ENCODE measurements at regions not wholly inside any gene's neighbourhood (a gene's known extent, or its start where the extent isn't known, plus 50 kb on each side); places are given as distances from the start of the nearest gene placed in this dataset.

- Histone ChIP-seq H2AFZ (ENCODE audit: low read depth, low read length) (no peak overlapping the region), H3K36me3 (ENCODE audit: insufficient read depth, low read length) (no peaks in the 10 kb centered on the region), H3K4me2 (ENCODE audit: insufficient read depth, low read length) (no peak overlapping the region), H3K4me3 (ENCODE audit: low read depth in 1 of 2, low read length in 2 of 2) (no peak overlapping the region), H4K20me1 (ENCODE audit: insufficient read depth, low read length) (no peaks in the 10 kb centered on the region), H3K9me3 (ENCODE audit: insufficient read depth, low read length, severe bottlenecking) (no peaks in the 10 kb centered on the region), H3K79me2 (ENCODE audit: insufficient read depth, low read length) (no peaks in the 10 kb centered on the region), H3K9ac (ENCODE audit: low read depth, low read length) (no peak overlapping the region), H3K27ac (ENCODE audit: low read length) (no peak overlapping the region), H3K4me1 (ENCODE audit: insufficient read depth, low read length) (no peaks in the 10 kb centered on the region), H3K27me3 (ENCODE audit: insufficient read depth, low read length, poor library complexity) (peaks cover 17% of the 10 kb centered on the region)
- DNase-seq = no peak
- no peak for ATAC-seq (ENCODE audit: insufficient read depth, low read depth)
- TF ChIP-seq, protein P1, sequence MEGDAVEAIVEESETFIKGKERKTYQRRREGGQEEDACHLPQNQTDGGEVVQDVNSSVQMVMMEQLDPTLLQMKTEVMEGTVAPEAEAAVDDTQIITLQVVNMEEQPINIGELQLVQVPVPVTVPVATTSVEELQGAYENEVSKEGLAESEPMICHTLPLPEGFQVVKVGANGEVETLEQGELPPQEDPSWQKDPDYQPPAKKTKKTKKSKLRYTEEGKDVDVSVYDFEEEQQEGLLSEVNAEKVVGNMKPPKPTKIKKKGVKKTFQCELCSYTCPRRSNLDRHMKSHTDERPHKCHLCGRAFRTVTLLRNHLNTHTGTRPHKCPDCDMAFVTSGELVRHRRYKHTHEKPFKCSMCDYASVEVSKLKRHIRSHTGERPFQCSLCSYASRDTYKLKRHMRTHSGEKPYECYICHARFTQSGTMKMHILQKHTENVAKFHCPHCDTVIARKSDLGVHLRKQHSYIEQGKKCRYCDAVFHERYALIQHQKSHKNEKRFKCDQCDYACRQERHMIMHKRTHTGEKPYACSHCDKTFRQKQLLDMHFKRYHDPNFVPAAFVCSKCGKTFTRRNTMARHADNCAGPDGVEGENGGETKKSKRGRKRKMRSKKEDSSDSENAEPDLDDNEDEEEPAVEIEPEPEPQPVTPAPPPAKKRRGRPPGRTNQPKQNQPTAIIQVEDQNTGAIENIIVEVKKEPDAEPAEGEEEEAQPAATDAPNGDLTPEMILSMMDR (IDR thresholded peaks at IDR 0.05; ENCODE audit: borderline replicate concordance, extremely low read depth, low read length, poor library complexity, severe bottlenecking) = no peak
- no peak for TF ChIP-seq EZH2 (IDR thresholded peaks at IDR 0.05; ENCODE audit: borderline replicate concordance, low read depth, low read length, severe bottlenecking)
These were observed 425.1 kb upstream of the NPVF start for GRCh38 chr7:25653384-25653783.

- Histone ChIP-seq H3K9ac (ENCODE audit: low read depth, low read length) (no peak overlapping the region), H3K4me3 (ENCODE audit: low read depth in 1 of 2, low read length in 2 of 2) (no peak overlapping the region), H3K27me3 (ENCODE audit: insufficient read depth, low read length, poor library complexity) (peaks cover 9% of the 10 kb centered on the region), H3K4me1 (ENCODE audit: insufficient read depth, low read length) (no peaks in the 10 kb centered on the region), H3K9me3 (ENCODE audit: insufficient read depth, low read length, severe bottlenecking) (no peaks in the 10 kb centered on the region), H3K36me3 (ENCODE audit: insufficient read depth, low read length) (no peaks in the 10 kb centered on the region), H3K27ac (ENCODE audit: low read length) (no peak overlapping the region), H3K4me2 (ENCODE audit: insufficient read depth, low read length) (no peak overlapping the region), H4K20me1 (ENCODE audit: insufficient read depth, low read length) (no peaks in the 10 kb centered on the region), H2AFZ (ENCODE audit: low read depth, low read length) (no peak overlapping the region), H3K79me2 (ENCODE audit: insufficient read depth, low read length) (no peaks in the 10 kb centered on the region)
- TF ChIP-seq, protein P1 (IDR thresholded peaks at IDR 0.05; ENCODE audit: borderline replicate concordance, extremely low read depth, low read length, poor library complexity, severe bottlenecking) = no peak
- no peak for TF ChIP-seq EZH2 (IDR thresholded peaks at IDR 0.05; ENCODE audit: borderline replicate concordance, low read depth, low read length, severe bottlenecking)
- DNase-seq = no peak
- ATAC-seq (ENCODE audit: insufficient read depth, low read depth) = no peak
These were observed 427.8 kb upstream of the NPVF start for GRCh38 chr7:25656071-25656470.

DNA sequence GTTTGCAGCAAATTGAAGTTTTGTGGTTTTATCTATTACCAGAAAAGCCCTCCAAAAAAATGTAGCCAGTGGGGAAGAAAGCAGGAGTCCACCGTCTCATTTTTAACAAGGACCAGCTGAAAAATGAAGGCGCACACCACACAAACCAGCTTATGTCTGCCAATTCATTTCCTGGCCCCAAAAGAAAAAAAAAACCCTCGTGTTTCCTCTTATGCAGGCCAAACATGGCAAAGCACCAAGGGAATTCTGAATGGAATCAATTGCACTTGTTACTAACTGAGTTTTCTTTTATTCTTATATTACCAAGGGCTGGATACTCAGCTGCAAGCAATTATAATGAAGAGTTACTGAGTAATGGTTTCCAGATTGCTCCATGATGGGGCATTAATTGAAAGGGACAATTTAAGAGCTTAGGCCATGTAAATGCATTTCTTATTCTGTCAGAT is 428.3 kb upstream of the NPVF start:
- Histone ChIP-seq H3K27ac (ENCODE audit: low read length) (no peak overlapping the region), H3K9me3 (ENCODE audit: insufficient read depth, low read length, severe bottlenecking) (no peaks in the 10 kb centered on the region), H3K9ac (ENCODE audit: low read depth, low read length) (no peak overlapping the region), H3K4me1 (ENCODE audit: insufficient read depth, low read length) (no peaks in the 10 kb centered on the region), H3K4me3 (ENCODE audit: low read depth in 1 of 2, low read length in 2 of 2) (no peak overlapping the region), H3K36me3 (ENCODE audit: insufficient read depth, low read length) (no peaks in the 10 kb centered on the region), H3K79me2 (ENCODE audit: insufficient read depth, low read length) (no peaks in the 10 kb centered on the region), H3K27me3 (ENCODE audit: insufficient read depth, low read length, poor library complexity) (peaks cover 9% of the 10 kb centered on the region), H3K4me2 (ENCODE audit: insufficient read depth, low read length) (no peak overlapping the region), H4K20me1 (ENCODE audit: insufficient read depth, low read length) (no peaks in the 10 kb centered on the region), H2AFZ (ENCODE audit: low read depth, low read length) (no peak overlapping the region)
- no peak for TF ChIP-seq EZH2 (IDR thresholded peaks at IDR 0.05; ENCODE audit: borderline replicate concordance, low read depth, low read length, severe bottlenecking)
- TF ChIP-seq, protein P1 (IDR thresholded peaks at IDR 0.05; ENCODE audit: borderline replicate concordance, extremely low read depth, low read length, poor library complexity, severe bottlenecking) = no peak
- DNase-seq = no peak
- no peak for ATAC-seq (ENCODE audit: insufficient read depth, low read depth)

GRCh38 chr7:25658375-25658774 is 430.1 kb upstream of the NPVF start:
- ATAC-seq (ENCODE audit: insufficient read depth, low read depth) (no peak), DNase-seq (no peak)
- Histone ChIP-seq H3K4me2 (ENCODE audit: insufficient read depth, low read length) (no peak overlapping the region), H3K9me3 (ENCODE audit: insufficient read depth, low read length, severe bottlenecking) (no peaks in the 10 kb centered on the region), H3K36me3 (ENCODE audit: insufficient read depth, low read length) (no peaks in the 10 kb centered on the region), H4K20me1 (ENCODE audit: insufficient read depth, low read length) (no peaks in the 10 kb centered on the region), H3K27ac (ENCODE audit: low read length) (no peak overlapping the region), H3K4me3 (ENCODE audit: low read depth in 1 of 2, low read length in 2 of 2) (no peak overlapping the region), H3K4me1 (ENCODE audit: insufficient read depth, low read length) (no peaks in the 10 kb centered on the region), H3K27me3 (ENCODE audit: insufficient read depth, low read length, poor library complexity) (peaks cover 19% of the 10 kb centered on the region), H2AFZ (ENCODE audit: low read depth, low read length) (no peak overlapping the region), H3K9ac (ENCODE audit: low read depth, low read length) (no peak overlapping the region), H3K79me2 (ENCODE audit: insufficient read depth, low read length) (no peaks in the 10 kb centered on the region)
- TF ChIP-seq, protein P1 (IDR thresholded peaks at IDR 0.05; ENCODE audit: borderline replicate concordance, extremely low read depth, low read length, poor library complexity, severe bottlenecking) = no peak
- TF ChIP-seq EZH2 (IDR thresholded peaks at IDR 0.05; ENCODE audit: borderline replicate concordance, low read depth, low read length, severe bottlenecking) = no peak
